Activated naive CD4-positive, alpha-beta T cell treated with anti-CD3 and anti-CD28 coated beads, Interleukin-2, amount 50 U/mL, for 24 hours (primary cell): ENCODE measurements at regions not wholly inside any gene's neighbourhood (a gene's known extent, or its start where the extent isn't known, plus 50 kb on each side); places are given as distances from the start of the nearest gene placed in this dataset.

Experiments used
- H3K27ac Mint-ChIP-seq: one replicate; pipeline ENCODE4 v1.8.0; 2021; ENCODE audit warnings: mild to moderate bottlenecking, mixed read lengths
- H3K27me3 Mint-ChIP-seq: one replicate; pipeline ENCODE4 v1.8.0; 2021; ENCODE audit warnings: mixed read lengths
- H3K36me3 Mint-ChIP-seq: one replicate; pipeline ENCODE4 v1.8.0; 2021; ENCODE audit warnings: mixed read lengths
- H3K4me1 Mint-ChIP-seq: one replicate; pipeline ENCODE4 v1.8.0; 2021; ENCODE audit warnings: mixed read lengths
- H3K4me3 Mint-ChIP-seq: one replicate; pipeline ENCODE4 v1.8.0; 2021; ENCODE audit warnings: mild to moderate bottlenecking, mixed read lengths
- H3K9me3 Mint-ChIP-seq: one replicate; pipeline ENCODE4 v1.8.0; 2021; ENCODE audit warnings: mixed read lengths

GRCh38 chr1:82932207-82932606 is 1066.7 kb downstream of the TTLL7 start:
- Mint-ChIP-seq H3K27me3 (peaks cover 1% of the 10 kb centered on the region), H3K9me3 (peaks cover 6% of the 10 kb centered on the region), H3K36me3 (no peaks in the 10 kb centered on the region), H3K4me1 (peaks cover 4% of the 10 kb centered on the region), H3K4me3 (no peak overlapping the region), H3K27ac (no peak overlapping the region)

GRCh38 chr1:82931006-82931405 is 1067.9 kb downstream of the TTLL7 start:
- Mint-ChIP-seq H3K36me3 (no peaks in the 10 kb centered on the region), H3K4me3 (no peak overlapping the region), H3K27ac (no peak overlapping the region), H3K4me1 (peaks cover 4% of the 10 kb centered on the region), H3K27me3 (no peaks in the 10 kb centered on the region), H3K9me3 (peaks cover under 1% of the 10 kb centered on the region)

- H3K4me3 Mint-ChIP-seq = no peak overlapping the region
- no peaks in the 10 kb centered on the region for H3K36me3 Mint-ChIP-seq
- no peak overlapping the region for H3K27ac Mint-ChIP-seq
- peaks cover 4% of the 10 kb centered on the region for H3K4me1 Mint-ChIP-seq
- no peaks in the 10 kb centered on the region for H3K27me3 Mint-ChIP-seq
- no peaks in the 10 kb centered on the region for H3K9me3 Mint-ChIP-seq
Measured at GRCh38 chr1:82927753-82928152, 1071.2 kb downstream of the TTLL7 start.

- H3K36me3 Mint-ChIP-seq = no peaks in the 10 kb centered on the region
- H3K4me3 Mint-ChIP-seq = no peak overlapping the region
- no peaks in the 10 kb centered on the region for H3K9me3 Mint-ChIP-seq
- H3K4me1 Mint-ChIP-seq = no peaks in the 10 kb centered on the region
- H3K27me3 Mint-ChIP-seq = no peaks in the 10 kb centered on the region
- H3K27ac Mint-ChIP-seq = no peak overlapping the region
Measured at GRCh38 chr1:82924666-82925065, 1074.3 kb downstream of the TTLL7 start.

GRCh38 chr1:82923931-82924330 is 1075.0 kb downstream of the TTLL7 start:
- H3K27me3 Mint-ChIP-seq = no peaks in the 10 kb centered on the region
- H3K9me3 Mint-ChIP-seq = no peaks in the 10 kb centered on the region
- no peak overlapping the region for H3K4me3 Mint-ChIP-seq
- no peaks in the 10 kb centered on the region for H3K36me3 Mint-ChIP-seq
- no peak overlapping the region for H3K27ac Mint-ChIP-seq
- H3K4me1 Mint-ChIP-seq = no peaks in the 10 kb centered on the region

- H3K4me1 Mint-ChIP-seq = no peaks in the 10 kb centered on the region
- H3K27me3 Mint-ChIP-seq = no peaks in the 10 kb centered on the region
- H3K36me3 Mint-ChIP-seq = no peaks in the 10 kb centered on the region
- H3K27ac Mint-ChIP-seq = no peak overlapping the region
- H3K9me3 Mint-ChIP-seq = no peaks in the 10 kb centered on the region
- no peak overlapping the region for H3K4me3 Mint-ChIP-seq
Measured at GRCh38 chr1:82921759-82922158, 1077.2 kb downstream of the TTLL7 start.

GRCh38 chr1:82920418-82921248 is 1078.3 kb downstream of the TTLL7 start:
- H3K9me3 Mint-ChIP-seq = no peaks in the 10 kb centered on the region
- no peaks in the 10 kb centered on the region for H3K36me3 Mint-ChIP-seq
- H3K27me3 Mint-ChIP-seq = no peaks in the 10 kb centered on the region
- H3K27ac Mint-ChIP-seq = no peak overlapping the region
- H3K4me1 Mint-ChIP-seq = no peaks in the 10 kb centered on the region
- H3K4me3 Mint-ChIP-seq = no peak overlapping the region

- H3K4me1 Mint-ChIP-seq = no peaks in the 10 kb centered on the region
- no peaks in the 10 kb centered on the region for H3K36me3 Mint-ChIP-seq
- H3K27ac Mint-ChIP-seq = no peak overlapping the region
- H3K27me3 Mint-ChIP-seq = no peaks in the 10 kb centered on the region
- no peaks in the 10 kb centered on the region for H3K9me3 Mint-ChIP-seq
- H3K4me3 Mint-ChIP-seq = no peak overlapping the region
Measured at GRCh38 chr1:82919837-82920236, 1079.1 kb downstream of the TTLL7 start.

GRCh38 chr1:82907313-82907712 is 1091.6 kb downstream of the TTLL7 start:
- H3K27ac Mint-ChIP-seq = no peak overlapping the region
- no peaks in the 10 kb centered on the region for H3K4me1 Mint-ChIP-seq
- H3K4me3 Mint-ChIP-seq = no peak overlapping the region
- H3K36me3 Mint-ChIP-seq = no peaks in the 10 kb centered on the region
- H3K9me3 Mint-ChIP-seq = no peaks in the 10 kb centered on the region
- H3K27me3 Mint-ChIP-seq = no peaks in the 10 kb centered on the region

- H3K27me3 Mint-ChIP-seq = no peaks in the 10 kb centered on the region
- H3K9me3 Mint-ChIP-seq = no peaks in the 10 kb centered on the region
- H3K36me3 Mint-ChIP-seq = no peaks in the 10 kb centered on the region
- H3K4me1 Mint-ChIP-seq = no peaks in the 10 kb centered on the region
- H3K4me3 Mint-ChIP-seq = no peak overlapping the region
- no peak overlapping the region for H3K27ac Mint-ChIP-seq
Measured at GRCh38 chr1:82903626-82904025, 1095.3 kb downstream of the TTLL7 start.

GRCh38 chr1:82901561-82901960 is 1097.4 kb downstream of the TTLL7 start:
- H3K4me1 Mint-ChIP-seq = no peaks in the 10 kb centered on the region
- no peak overlapping the region for H3K4me3 Mint-ChIP-seq
- H3K27ac Mint-ChIP-seq = no peak overlapping the region
- H3K27me3 Mint-ChIP-seq = no peaks in the 10 kb centered on the region
- no peaks in the 10 kb centered on the region for H3K9me3 Mint-ChIP-seq
- no peaks in the 10 kb centered on the region for H3K36me3 Mint-ChIP-seq

GRCh38 chr1:82901118-82901517 is 1097.8 kb downstream of the TTLL7 start:
- Mint-ChIP-seq H3K4me3 (no peak overlapping the region), H3K27me3 (no peaks in the 10 kb centered on the region), H3K4me1 (no peaks in the 10 kb centered on the region), H3K27ac (no peak overlapping the region), H3K9me3 (no peaks in the 10 kb centered on the region), H3K36me3 (no peaks in the 10 kb centered on the region)

- no peaks in the 10 kb centered on the region for H3K36me3 Mint-ChIP-seq
- H3K27me3 Mint-ChIP-seq = no peaks in the 10 kb centered on the region
- no peak overlapping the region for H3K4me3 Mint-ChIP-seq
- no peaks in the 10 kb centered on the region for H3K9me3 Mint-ChIP-seq
- H3K27ac Mint-ChIP-seq = no peak overlapping the region
- H3K4me1 Mint-ChIP-seq = no peaks in the 10 kb centered on the region
Measured at GRCh38 chr1:82899017-82899416, 1098.3 kb downstream of the ADGRL2 start.

GRCh38 chr1:82897549-82897948 is 1096.8 kb downstream of the ADGRL2 start:
- Mint-ChIP-seq H3K4me3 (no peak overlapping the region), H3K36me3 (no peaks in the 10 kb centered on the region), H3K4me1 (no peaks in the 10 kb centered on the region), H3K27ac (no peak overlapping the region), H3K9me3 (no peaks in the 10 kb centered on the region), H3K27me3 (no peaks in the 10 kb centered on the region)

- Mint-ChIP-seq H3K4me3 (no peak overlapping the region), H3K36me3 (no peaks in the 10 kb centered on the region), H3K27me3 (no peaks in the 10 kb centered on the region), H3K9me3 (no peaks in the 10 kb centered on the region), H3K4me1 (no peaks in the 10 kb centered on the region), H3K27ac (no peak overlapping the region)
Measured at GRCh38 chr1:82896036-82896435, 1095.3 kb downstream of the ADGRL2 start.

- Mint-ChIP-seq H3K4me1 (no peaks in the 10 kb centered on the region), H3K27me3 (no peaks in the 10 kb centered on the region), H3K27ac (no peak overlapping the region), H3K36me3 (no peaks in the 10 kb centered on the region), H3K9me3 (no peaks in the 10 kb centered on the region), H3K4me3 (no peak overlapping the region)
Measured at GRCh38 chr1:82894635-82895034, 1093.9 kb downstream of the ADGRL2 start.
